ENCODE measurements at regions not wholly inside any gene's neighbourhood (a gene's known extent, or its start where the extent isn't known, plus 50 kb on each side); places are given as distances from the start of the nearest gene placed in this dataset.

DNA sequence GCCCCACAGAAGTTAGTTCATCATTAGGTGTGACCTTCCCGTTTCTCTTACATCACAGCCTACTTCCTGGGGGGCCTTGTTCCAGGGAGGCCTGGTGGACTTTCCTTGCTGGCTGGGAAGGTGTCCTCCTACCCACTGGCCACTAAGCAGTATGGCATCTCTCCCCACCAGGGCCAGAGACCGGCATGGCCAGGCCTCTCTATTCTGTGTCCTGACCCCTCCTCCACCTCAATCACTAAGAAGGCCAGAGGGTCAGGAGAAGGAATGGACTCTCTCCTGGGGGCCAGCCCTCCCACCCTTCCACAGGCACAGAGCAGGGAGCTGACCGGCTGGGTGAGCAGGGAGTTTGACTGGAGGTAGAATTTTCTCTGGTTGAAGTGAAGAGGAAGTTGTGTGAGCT is 81.9 kb downstream of the PJA1 start:
- no peak for DNase-seq

DNA sequence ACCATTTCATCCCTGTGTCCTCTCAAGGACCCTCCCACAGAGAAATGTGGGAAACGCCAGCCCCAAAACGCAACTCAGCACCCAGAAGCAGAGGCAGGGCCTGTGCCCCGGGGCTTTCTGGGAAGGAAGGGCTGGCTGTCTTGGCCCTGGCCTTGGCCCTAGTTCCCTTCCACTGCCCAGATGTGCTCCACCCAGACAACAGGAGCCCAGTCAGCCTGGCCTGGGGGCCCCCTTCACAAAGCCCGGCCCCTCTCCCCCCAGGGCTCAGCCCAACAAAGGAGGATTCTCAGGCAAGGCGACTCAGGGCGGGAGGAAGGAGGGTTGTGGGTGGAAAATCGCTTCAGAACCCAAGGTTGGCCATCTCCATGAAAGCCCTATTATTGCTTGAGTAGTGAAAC is 82.5 kb downstream of the PJA1 start:
- DNase-seq = no peak

- DNase-seq = no peak
Observed at GRCh38 chrX:69082055-69082752, 83.0 kb downstream of the PJA1 start.

GRCh38 chrX:69080855-69081465 is 84.3 kb downstream of the PJA1 start:
- DNase-seq = no peak

GRCh38 chrX:69079268-69079667 is 86.0 kb downstream of the PJA1 start:
- no peak for DNase-seq

DNA sequence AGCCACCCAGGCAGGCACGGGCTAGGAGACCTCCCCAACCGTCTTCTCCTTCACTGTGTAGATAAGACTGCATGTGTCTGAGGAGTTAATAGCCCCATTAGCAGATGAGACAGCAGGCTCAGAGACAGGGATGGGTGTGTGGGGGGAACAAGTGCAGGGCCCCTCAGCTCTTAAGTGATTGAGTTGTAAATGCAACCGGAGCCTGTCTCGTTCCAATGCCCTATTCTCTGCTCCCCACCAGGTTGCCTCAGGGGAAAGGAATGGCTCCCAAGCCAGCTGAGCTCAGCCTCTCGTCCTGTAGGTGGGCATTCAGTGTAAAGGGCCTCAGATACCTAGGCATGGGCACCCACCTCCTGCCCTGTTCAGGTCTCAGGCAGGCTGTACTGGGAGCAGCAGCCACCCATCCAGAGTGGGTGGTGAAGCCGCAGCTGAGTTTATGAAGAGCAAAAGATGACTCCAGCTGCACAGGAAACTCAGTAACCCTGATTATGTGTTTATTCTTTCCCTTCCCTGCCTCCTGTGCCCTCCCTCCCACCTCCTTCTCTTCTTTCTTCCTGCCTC is 87.3 kb downstream of the PJA1 start:
- no peak for DNase-seq

- no peak for DNase-seq
Observed at GRCh38 chrX:69076088-69076487, 89.2 kb downstream of the PJA1 start.

- no peak for DNase-seq
Observed at GRCh38 chrX:69074726-69075125, 90.5 kb downstream of the PJA1 start.

- DNase-seq = no peak
Observed at GRCh38 chrX:69073721-69074120, 91.5 kb downstream of the PJA1 start.

DNA sequence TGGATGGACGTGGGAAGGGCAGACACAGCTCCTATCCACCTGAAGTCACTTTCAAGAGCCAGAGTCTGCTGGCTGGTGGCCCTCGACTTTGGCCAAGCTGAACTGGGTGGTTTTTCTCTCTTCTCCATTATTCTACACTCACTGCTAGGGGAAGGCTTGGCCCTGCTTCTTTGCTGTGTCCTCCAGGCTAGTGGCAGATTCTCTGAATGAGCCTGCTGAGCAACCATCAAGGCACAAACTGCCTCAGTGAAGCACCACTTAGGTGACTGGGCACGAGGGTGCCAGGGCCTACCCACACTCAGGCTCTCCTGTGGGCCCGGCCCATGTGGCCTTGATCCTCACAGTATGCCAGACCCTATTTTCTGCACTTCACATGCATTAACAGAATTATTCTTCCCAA is 92.0 kb downstream of the PJA1 start:
- no peak for DNase-seq

DNA sequence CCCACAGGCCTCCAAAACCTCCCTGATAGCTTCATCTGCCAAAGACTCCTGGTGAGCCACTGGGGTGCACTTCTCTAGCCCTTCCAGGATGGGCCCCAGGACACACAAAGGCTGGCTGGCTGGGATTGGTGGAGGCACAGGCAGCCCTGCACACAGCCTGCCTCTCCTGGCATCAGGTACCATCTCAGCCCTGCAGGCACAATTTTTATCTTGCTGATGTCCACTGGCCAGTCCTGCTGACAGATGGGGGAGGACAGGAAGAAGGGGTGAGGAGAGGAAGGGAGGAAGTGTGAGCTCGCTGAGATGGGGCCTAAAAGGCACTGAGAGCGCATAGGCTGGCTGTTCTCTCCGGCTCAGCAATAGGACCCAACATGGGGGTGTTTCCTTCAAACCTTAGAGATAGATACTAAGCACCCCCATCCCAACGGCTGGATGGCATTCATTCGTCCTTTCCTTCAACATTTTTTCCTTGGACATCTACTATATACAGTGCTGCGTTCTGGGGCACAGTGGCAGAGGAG is 92.7 kb downstream of the PJA1 start:
- no peak for DNase-seq

GRCh38 chrX:69070949-69071650 is 94.2 kb downstream of the PJA1 start:
- DNase-seq = no peak

DNA sequence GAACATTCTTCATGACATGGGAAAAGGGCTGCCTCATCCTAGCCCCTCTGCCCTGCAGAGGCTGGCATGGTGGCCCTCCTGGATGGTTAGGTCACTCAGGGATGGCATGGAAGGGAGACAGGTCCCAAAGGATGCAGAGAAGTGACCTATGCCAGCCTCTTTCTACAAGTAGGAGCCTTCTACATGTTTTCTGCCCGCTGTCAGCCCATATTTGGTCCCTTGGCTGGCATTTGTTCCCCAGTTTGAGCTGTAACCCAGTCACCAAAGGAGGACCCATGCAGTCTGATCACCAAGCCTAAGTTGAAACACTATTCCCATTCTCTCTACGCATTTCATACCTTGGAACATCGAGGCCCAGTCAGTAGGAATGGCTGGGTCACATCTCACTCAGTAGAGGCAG is 95.4 kb downstream of the PJA1 start:
- no peak for DNase-seq

DNA sequence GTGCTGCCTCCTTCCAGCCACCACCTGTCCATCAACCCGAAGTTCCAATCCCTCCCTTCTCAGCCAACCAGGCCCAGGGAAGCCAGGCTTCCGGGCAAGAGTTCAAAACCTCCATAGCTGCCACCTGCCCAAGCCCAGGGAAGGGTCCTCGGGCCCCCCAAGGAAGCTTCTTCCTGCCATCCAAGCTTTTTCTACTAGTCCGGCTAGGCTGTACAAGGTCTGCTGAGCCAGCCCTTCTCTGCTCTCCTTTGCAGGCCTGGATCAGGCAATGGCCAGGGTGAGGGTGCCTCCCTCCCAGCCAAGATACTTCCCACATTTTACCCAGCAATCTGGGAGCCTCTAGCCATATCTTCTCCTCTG is 96.2 kb downstream of the PJA1 start:
- no peak for DNase-seq

DNA sequence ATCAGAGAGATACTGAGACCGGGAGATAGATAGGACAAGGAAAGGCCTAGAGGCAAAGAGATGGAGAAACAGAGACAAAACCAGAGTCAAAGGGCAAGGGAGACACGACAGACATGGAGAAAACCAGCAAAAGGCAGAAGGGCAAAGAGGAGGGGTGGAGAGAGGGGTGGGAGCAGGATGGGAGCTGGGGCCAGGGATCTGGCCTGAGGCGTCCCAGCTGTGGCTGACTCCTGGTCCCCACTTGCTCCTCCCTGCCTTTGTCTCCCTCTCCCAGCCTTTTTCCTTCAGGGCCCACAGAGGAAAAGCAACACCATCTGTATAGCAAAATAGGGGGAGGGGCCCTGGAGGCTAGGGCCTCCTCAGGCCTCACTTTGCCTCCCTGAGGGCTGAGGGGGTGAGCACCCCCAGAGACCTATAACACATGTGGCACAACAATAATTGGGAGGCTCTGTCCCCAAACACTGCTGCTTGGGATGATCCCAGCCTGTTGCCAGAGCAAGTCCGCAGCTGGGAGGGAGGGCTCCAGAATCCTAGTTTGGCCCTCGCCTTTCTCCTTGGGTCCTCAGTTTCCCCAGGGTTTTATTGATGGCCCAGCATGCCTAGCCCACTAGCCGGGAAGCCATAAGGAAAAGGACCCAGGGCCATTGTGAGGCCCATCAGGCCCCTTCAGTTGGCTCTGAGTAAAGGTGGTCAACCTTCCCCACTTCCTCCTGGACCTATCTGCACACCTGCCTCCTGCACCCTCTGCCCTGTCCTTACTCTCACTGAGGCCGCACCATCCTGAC is 96.8 kb downstream of the PJA1 start:
- DNase-seq = no peak

DNA sequence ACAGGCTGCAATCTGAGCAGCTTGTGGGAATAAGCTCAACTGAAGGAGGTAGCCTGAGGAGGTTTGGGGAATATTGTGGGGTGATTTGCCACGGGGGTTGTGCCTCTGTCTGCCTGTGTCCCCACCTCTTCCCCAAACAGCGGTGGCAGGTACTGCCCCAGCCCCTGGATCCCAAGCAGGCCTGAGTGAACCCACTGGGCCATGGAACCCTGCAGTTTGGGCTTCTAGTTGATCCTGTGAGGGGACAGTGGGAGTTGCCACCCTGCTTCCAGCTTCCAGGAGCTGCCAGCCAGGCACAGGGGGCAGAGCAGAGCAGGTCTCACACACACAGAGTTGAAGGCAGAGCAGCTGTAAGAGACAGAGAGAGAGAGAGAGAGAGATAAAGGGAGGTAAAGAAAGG is 97.4 kb downstream of the PJA1 start:
- DNase-seq = no peak

- no peak for DNase-seq
Observed at GRCh38 chrX:69066966-69067525, 98.2 kb downstream of the PJA1 start.

GRCh38 chrX:69066021-69066757 is 99.1 kb downstream of the PJA1 start:
- no peak for DNase-seq

- no peak for DNase-seq
Observed at GRCh38 chrX:69065451-69065850, 99.8 kb downstream of the PJA1 start.

- no peak for DNase-seq
Observed at GRCh38 chrX:69063486-69063885, 101.8 kb downstream of the PJA1 start.

DNA sequence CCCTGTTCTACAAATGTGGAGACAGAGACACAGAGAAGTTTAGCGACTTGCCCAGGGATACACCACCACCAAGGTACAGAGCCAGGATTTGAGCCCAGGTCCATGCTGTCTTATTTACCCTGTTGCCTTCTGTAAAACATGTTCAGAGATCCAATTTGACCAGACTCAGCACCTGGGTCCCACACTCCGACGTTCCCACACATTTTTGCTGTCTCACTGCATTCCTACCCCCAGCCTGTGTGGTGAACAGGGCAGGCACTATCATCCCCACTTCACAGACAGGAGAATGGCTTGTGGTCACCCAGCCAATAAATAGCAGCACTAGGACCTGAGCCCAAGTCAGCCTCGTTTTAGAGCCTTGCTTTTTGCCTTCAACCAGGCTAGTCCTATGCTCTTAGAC is 102.8 kb downstream of the PJA1 start:
- DNase-seq = no peak
